Activated CD4-positive, CD25-positive, alpha-beta regulatory T cell (primary cell): ENCODE measurements at regions not wholly inside any gene's neighbourhood (a gene's known extent, or its start where the extent isn't known, plus 50 kb on each side); places are given as distances from the start of the nearest gene placed in this dataset.
"Not testable (repeated sequence)": the region's sequence is repeated elsewhere in the genome, so short reads cannot be mapped to it uniquely, and the experiment has no call there.

Experiments
- DNase-seq, 4 experiments: peaks; one replicate each; lab custom pipeline; 2025; lab: John Stamatoyannopoulos, UW

DNA sequence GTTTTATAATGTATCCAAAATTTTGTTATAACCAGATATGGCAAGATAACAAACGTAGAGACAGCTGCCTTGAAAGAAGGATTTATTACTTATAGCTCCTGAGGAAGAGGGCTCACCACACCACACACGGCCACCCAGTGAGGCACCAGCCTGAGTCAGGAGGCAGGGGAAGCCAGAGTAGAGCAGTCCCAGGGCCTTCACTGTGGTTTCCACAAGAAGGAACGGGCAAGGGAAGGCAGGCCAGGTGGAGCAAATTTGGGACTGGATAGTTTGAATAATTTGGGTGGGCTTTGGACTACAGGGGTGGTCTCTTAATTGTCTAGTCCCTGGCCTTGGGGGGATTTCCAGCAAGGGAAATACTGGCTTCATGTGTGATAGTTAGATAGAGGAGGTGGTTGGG lies 72.5 kb downstream of the RRAGC start:
- no peak for DNase-seq

DNA sequence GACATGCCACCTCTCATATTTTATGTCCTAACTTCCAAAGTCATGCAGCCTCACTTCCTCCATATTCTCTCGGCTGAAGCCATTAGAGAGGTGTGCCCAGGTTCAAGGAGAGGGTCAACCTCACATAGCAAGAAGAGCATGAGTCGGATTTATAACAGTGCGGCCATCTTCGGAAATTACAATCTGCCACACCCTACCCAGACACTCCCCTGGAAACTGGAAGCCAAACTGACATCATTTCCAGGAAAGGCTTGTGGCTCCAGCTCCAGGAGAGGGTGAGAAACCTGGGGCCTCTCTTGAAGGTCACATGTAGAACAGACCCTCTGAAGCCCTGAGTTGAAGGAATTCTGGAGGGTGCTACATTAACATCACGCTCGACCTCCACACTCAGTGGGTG lies 73.5 kb downstream of the RRAGC start:
- no peak for DNase-seq

DNA sequence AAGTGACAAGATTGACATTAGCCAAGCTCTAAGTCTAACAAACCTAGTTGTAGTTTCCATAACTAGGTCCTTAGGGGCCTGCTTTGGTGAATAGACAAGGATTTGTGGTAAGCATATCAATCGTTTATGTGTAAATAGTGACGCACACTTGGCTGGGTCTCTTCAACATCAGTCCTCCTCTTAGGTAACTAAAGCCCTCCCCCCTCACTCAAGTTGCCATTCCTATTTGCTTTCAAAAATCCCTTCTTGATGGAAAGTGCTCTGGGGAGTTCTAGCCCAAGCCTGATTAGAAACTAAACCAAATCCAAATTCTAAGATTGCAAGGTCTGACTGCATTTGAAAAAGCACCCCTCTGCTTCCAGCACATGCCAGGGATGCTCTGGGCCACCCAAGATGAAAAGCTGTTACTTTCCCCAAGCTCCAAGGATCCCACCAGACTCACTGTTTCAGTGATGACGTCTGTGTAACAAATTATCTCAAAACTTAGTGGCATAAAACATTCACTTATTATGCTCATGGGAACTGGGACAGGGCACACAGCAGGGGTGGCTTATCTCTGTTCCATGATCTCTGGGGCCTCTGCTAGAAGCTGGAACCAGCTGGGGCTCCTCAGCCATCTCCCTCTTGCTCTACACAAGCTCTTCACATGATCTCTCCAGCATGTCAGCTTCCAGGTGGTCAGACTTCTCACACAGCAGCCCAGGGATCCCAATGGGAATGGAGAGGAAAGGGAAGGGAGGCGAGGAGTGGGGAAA lies 74.1 kb downstream of the RRAGC start:
- DNase-seq = no peak

DNA sequence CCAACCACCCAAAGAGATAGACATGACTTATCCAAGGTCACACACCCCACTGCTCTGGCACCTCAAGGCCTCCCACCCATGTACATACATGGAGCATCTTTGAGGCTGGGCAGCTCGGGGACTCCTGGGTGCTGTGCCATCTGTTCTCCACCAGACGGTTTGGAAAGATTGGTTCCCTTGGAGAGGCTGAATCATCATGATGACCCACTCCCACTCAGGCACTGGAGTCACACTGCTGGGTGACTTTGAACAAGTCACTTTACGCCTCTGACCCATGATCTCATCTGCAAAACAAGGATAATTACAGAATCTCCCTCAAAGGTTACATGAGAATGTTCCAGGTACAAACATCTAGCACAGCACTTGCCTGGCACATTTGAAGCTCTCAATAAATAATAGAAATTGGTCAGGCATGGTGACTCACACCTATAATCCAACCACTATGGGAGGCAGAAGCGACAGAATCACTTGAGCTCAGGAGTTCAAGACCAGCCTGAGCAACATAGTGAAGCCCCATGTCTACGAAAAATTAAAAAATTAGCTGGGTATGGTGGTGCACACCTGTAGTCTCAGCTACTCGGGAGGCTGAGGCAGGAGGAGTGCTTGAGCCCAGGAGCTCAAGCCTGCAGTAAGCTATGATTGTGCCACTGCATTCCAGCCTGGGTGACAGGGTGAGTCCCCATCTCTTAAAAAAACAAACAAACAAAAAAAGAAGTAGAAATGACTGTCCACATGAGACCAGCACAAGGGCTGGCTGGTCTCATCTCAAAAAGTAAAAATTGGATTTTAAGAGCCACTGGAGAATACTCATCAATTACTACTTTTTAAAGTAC lies 74.9 kb downstream of the RRAGC start:
- DNase-seq = no peak

DNA sequence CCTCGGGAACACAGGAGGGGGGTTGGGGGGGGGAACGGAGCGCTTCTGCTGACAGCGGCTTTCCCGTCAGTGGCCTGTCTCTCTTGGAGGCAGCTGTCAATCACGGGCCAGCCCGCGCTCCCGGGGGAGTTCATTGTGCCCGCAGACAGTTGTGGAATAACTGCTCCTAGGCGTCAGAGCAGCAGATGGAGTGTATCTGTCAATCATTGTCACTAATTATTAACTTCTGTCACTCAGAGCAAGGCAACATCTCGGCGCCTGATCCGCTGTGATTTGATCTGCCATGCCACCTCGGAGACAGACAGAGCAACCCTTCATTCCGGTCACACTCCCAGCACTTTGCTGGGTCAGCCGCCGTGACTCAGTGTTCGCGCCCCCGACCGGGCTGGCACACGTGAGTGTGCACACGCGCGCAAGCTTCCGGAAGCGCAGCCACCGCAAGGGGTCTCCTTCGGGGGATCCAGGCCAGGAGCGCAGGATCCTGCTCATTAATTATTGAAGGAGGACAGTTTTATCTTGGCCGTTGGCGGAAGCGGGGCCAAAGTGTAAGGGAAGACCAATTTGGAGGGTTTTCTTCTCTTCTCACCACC lies 75.8 kb downstream of the RRAGC start:
- DNase-seq = no peak

DNA sequence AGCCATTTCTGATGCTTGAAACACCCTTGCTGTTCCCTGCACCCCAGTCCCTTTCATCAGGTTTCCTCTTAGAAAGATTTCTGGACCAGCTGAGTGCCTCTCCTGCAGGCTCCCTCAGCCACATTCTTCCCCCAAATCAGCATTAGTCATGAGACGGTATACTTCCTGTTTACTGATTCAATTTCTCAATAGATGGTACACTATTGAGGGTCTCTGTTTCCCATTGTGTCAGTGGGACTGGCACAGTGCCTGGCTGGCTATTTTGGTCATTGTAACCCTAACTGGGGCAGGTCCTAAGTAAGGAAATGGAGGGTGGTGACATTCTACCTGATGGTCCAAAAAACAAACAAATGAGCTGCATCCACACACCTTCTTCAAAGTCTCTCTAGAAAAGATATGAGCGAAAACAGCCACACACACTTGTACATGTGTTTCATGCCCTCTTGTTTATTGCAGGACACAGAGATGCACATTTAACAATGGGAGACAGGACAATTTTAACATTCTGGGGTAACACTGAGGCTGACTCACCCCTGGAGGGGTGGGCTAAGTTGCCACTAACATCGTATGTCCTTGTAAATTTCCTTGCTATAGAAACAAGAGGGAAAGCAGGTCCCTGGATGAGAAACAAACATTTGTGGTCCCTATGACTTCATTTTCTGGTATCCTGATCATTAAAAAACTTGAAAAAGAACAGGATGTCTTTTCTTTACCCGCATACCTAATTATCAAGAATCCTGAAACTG lies 77.5 kb downstream of the RRAGC start:
- DNase-seq = no peak

DNA sequence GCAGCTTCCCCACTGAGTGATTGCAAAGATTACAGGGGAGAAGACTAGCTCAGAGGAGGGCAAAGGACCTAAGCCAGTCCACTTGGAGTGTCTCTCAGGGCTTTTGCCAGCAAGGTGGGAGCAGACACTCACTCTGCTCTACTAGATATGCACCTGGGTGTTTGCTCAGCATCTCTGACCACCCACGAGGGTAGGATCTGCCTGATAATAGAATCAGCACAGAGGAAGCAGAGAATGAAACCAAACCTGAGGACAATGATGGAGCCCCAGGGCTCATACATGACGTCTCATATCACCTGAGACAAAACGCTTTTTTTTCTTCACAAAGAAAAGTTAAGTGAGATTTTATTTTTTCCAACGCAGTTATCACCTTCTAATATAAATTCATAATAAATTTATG lies 79.4 kb downstream of the RRAGC start:
- no peak for DNase-seq

DNA sequence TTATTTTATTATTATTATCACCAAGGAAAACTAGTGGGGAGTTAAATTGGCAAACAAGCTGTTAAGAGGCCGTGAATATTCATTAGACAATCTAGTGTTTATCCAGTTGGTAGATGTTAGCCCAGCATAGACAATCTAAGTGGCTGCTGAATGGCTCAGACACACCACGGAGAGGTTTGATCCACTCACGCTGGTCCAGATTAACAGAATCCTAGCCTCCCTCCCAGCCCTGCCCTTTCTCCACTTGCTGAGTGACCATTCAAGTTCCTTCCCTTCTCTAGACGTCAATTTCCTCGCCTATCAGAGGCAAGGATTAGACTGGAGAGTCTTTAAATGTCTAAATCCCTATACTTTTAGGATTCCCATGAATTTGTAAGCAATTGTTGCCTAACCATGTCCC lies 80.1 kb downstream of the RRAGC start:
- no peak for DNase-seq

DNA sequence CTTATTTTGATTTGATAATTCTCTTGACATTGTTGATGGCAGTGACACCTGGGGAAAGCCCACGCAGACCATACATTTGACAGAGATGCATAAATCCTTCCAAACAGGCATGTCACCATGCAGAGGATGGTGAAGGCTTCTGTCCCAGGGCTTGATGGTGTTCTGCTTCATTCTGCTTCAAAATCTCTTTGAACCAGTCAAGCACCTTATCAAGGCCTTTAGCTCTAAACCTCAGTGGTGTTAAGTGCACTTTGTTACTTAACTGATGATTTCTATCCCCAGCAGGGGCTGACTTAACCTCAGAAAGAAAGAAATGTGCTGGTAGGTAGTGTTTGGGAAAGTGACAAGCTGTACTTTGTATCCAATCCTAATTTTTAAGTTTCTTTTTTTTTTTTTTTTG lies 81.1 kb downstream of the RRAGC start:
- DNase-seq = no peak

DNA sequence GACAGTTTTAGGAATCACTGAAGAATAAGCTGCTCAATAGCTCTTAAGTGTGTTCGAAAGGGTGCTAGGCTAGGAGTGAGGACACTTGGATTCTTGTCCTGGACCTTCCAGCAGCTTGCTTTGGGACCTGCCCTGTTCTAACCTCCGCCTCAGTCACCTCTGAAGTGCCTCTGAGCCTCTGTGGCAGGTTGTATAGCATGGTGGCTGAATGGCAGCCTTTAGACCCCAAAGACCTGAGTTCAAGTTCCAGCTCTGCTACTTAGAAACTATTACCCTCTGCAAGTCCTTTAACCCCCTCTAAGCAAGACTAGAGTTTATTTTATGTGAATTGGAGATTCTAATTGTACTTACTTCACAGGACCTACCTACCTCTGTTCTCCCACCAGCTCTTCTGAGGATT lies 81.5 kb downstream of the RRAGC start:
- DNase-seq = no peak

DNA sequence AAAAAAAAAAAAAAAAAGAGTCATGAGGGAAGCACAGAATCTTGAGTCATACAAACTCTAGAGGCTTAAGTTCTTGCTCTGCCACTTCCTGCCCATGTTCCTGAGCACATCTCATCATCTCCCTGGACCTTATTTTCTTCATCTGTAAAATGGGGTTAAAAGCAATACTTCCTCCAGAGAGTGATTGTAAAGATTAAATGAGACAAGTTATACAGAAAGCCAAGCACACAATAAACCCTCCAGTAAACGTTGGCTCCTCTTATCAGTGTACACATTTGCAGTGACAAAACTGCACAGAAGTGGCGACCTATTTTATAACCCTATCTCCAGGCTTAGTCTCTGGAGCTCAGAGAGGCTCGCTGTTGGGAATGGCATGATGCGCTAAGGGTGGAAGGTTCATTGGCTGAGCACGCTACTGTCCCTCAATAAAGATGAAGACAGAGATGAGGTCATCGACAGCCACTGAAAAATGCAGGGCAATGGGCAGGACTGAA lies 82.1 kb downstream of the RRAGC start:
- DNase-seq = no peak

DNA sequence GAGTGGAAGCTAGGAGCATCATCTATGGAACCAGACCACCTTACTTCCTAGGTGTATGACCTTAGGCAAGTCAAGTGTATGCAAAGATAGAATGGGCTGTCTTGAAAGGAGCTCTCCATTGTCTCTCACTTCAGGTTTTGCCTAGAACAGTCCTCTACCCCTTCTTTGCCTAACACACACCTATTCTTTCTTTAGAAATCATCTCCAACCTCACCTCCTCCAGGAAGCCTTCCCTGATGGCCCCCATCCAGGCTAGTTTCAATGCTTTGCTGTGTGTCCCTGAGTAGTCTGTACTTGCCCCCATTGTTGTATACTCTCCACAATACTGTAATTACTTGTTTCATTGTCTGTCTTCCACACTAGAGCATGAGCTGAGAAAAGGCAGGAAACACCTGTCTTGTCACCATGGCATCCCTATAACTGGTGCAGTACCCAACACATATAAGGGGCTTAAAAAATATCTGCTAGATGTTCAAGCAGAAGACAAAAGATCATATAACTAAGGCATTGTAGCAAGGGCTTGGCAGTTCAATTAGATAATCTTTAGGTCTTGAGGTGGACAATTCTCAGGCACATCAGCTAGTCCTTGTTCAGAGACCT lies 83.0 kb downstream of the RRAGC start:
- no peak for DNase-seq

DNA sequence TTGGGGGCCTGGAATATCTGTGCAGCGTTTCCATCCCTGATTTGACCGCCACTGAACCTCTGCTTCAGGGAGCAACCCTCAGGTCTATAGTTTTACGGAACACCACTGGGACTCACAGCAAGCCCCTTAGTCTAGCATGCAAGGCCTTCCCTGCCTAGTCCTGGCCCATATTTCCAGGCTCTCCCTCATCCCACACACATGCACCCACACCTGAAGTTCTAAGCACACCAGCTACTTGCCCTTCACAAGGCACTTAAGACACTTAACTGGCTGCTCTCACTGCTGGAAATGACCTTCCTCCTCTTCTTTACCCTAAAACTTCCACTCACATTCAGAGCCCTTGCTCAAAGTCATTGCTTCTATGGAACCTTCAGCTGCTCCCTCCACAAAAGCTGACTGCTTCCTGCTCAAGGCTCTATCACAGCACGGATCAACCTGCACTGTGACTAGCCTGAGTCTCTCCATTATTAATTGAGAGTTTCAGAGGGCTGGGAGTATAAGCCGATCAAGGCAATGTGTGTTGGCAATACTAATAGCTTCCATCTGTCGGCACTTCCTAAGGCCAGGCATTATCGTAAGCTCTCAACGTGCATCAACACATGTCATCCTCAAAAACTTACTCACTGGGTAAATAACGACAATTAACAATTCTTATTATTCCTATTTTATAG lies 84.3 kb downstream of the RRAGC start:
- DNase-seq = no peak

DNA sequence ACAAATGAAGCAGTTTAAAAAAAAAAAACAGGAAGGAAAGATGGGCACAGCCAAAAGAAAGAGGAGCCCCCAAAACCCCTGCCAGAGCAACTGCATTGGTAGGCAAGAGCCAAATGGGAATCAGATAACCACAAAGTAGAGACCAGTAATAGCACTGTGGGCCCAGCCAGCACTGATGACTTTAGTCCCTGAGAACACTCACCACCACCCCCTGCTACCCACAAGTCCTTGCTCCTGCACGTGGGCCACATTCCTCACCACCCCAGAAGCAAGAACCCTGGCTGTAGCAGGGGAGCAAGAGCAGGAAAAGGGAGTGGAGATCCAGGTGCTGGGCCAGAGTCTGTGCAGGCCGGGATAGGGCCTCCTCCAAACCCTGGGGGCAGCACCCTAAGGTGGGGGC lies 86.1 kb downstream of the RRAGC start:
- no peak for DNase-seq

DNA sequence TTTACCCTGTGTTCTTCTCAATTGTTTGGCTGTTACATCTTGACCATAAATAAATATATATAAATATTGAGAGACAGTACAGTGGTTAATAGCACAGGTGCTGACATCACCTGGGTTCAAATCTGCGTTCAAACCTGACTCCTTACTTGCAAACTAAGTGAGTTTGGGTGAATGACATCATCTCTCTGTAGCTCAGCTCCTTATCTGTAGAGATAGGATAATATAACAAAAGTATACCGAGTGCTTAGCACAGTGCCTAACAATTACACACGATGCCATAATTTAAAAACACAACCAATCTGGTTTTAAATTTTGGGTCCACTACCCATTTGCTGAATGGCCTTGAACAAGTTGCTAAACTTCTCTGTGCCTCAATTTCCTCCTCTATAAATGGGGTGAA lies 86.6 kb downstream of the RRAGC start:
- DNase-seq = no peak

DNA sequence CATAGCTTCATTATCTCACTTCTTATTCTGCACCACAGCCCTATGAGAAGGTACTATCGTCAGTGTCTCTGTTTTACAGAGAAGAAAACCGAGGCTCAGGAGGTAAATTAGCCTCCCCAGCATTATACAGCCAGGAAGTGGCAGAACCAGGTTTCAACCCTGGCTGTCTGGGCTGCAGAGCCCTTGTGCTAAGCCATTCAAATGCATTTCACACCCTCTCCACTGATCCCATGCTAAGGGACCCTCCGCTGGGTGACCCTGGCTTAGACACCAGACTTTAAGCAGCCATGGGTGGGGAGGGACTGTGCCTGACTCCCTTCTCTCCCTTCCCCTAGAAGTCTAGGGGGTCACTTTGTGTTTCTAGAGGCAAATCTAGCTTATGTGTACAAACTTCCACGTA lies 87.5 kb downstream of the RRAGC start:
- no peak for DNase-seq

DNA sequence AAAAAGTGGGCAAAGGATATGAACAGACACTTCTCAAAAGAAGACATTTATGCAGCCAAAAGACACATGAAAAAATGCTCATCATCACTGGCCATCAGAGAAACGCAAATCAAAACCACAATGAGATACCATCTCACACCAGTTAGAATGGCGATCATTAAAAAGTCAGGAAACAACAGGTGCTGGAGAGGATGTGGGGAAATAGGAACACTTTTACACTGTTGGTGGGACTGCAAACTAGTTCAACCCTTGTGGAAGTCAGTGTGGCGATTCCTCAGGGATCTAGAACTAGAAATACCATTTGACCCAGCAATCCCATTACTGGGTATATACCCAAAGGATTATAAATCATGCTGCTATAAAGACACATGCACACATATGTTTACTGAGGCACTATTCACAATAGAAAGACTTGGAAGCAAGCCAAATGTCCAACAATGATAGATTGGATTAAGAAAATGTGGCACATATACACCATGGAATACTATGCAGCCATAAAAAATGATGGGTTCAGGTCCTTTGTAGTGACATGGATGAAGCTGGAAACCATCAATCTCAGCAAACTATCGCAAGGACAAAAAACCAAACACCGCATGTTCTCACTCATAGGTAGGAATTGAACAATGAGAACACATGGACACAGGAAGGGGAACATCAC lies 88.9 kb downstream of the RRAGC start:
- DNase-seq = not testable (repeated sequence)

DNA sequence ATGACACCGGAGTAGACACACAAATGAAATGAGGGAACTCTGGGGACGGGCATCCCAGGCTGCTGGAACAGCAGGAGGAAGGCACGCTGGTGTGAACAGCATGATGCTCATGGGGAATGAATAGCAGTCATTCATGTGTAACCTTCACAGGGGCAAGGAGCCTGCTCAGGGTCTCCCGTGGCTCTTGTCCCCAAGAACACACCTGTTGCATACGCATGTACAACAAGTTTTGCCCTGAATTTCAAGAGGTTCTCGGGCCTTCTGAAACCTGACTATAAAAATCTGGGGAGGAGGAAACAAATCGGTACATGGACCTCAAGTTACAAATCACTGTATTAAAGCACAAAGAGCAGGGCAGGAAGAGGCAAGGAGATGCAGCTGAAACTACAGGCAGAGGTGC lies 93.4 kb downstream of the RRAGC start:
- DNase-seq = no peak

DNA sequence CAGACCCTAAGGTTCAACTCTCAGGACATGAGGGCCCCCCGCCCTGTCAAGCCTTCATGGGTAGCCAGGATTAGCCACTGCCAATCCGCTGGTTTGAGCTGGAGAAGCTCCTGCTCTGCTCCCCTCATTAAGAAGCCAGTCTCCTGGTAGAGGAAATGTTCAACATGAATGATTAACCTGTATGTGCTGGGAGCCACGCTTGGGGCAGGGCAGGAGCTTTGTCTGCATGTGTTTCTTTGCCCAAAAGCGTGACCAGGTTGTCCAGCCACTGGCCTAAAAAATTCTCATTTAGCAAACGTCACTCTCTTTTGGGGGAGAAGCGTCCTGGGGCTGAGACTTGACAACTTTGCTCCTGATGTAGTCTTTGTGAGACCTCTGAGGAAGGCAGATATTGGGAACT lies 96.5 kb downstream of the RRAGC start:
- no peak for DNase-seq

DNA sequence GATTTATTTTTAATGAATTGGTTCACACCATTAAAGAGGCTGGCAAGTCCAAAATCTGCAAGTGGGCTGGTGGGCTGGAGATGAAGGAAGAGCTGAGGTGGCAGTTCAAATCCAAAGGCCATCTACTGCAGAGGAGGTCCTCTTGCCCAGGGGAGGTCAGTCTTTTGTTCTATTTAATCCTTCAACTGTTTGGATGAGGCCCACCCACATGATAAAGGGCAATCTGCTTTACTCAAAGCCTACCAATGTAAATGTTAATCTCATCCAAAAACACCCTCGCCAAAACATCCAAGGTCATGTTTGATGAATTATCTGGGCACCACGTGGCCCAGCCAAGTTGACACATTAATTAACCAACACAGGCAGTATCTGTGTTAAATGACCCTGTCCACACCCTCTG lies 99.0 kb downstream of the RRAGC start:
- DNase-seq = no peak

DNA sequence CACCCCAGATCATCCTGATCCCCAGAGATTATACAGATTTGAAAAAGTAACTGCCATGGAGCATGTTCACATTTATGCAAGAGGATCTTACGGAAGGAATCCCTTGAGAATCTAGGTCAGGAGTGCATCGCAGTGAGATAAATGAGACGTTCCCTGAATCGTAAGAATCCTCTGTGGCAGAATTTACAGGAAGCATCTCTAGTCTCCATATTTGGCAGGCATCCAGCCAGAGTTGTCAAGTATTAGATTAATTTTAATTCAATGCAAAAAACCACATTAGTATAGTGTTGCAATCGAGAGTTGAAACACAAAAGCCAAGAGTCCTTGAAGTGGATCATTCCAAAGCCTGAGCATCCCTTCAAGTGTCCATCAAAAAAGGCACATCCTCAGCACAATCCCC lies 100.8 kb downstream of the RRAGC start:
- no peak for DNase-seq
